Cardiac muscle cell (in vitro differentiated cells and primary cell): ENCODE measurements at regions not wholly inside any gene's neighbourhood (a gene's known extent, or its start where the extent isn't known, plus 50 kb on each side); places are given as distances from the start of the nearest gene placed in this dataset.

Source experiments
- DNase-seq, 2 donors: peaks; one replicate each; pipeline versions ENCODE4 v3.0.0 to v3.0.0-alpha.2; 2010 to 2017; ENCODE audit warnings: low read depth in 1 of 2, low spot score in 1 of 2
- H3K27ac ChIP-seq: fragments of 200-600 bp; sonication (generic); 2 replicates; pipeline ENCODE4 v1.5.1; 2016
- H3K27me3 ChIP-seq: fragments of 200-600 bp; sonication (generic); 2 replicates; pipeline ENCODE4 v1.6.0; 2016; ENCODE audit warnings: control low read depth
- H3K36me3 ChIP-seq: fragments of 200-600 bp; sonication (generic); 2 replicates; pipeline ENCODE4 v1.5.1; 2016; ENCODE audit warnings: control low read depth
- H3K4me1 ChIP-seq: fragments of 200-600 bp; sonication (generic); 2 replicates; pipeline ENCODE4 v1.8.1; 2017; ENCODE audit warnings: low read depth, mild to moderate bottlenecking, mixed run types
- H3K4me3 ChIP-seq: fragments of 200-600 bp; sonication (generic); 2 replicates; pipeline ENCODE4 v1.5.1; 2016; ENCODE audit warnings: mild to moderate bottlenecking
- H3K9me3 ChIP-seq: fragments of 200-600 bp; sonication (generic); 2 replicates; pipeline ENCODE4 v1.5.1; 2017; ENCODE audit warnings: low read depth, mild to moderate bottlenecking, control low read depth
- TF ChIP-seq, protein P1 (sequence below): IDR thresholded peaks from 2 replicates; pipeline ENCODE4 v1.5.1; 2012; ENCODE audit warnings: low read depth, mild to moderate bottlenecking, low read length

DNA sequence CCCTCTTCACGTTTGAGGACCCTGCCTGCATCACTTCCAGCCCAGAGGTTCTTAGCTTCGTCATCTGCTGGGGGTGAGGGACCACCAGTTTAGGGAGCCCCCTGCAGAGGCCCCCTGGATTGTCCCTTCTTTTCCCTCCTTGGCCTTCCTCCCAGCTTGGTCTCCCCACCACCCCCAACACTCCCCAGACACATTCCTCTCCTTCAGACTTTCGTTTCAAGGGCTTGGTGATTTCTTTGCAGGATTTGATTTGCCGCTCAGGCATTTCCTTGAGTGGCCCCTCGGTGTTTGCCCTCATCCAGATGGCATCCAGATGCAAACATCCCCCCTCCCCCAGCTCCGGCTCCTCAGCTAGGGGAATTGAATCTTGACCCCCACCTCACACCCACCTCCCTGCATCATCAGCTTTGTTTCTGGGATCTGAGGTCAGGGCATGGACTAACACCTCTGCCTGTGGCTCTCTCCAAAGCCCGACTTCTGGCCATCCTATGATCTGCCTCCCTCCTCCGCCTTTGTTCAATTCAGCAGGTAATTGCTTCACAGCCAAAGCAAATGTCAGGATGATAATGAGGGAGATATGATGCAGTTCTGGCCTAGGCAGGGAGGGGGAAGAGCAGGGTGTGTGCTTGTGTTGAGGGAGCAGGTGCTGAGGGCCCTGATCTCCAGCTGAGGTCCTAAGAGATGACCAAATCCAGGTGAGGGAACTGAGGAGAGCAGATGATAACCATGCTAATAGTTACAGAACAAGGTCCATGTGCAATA, 141.5 kb downstream of the VEGFA start:
- Histone ChIP-seq H3K4me3 (no peak overlapping the region), H3K36me3 (no peaks in the 10 kb centered on the region), H3K27ac (no peak overlapping the region), H3K9me3 (no peaks in the 10 kb centered on the region), H3K4me1 (peaks cover 27% of the 10 kb centered on the region), H3K27me3 (no peaks in the 10 kb centered on the region)
- TF ChIP-seq, protein P1, sequence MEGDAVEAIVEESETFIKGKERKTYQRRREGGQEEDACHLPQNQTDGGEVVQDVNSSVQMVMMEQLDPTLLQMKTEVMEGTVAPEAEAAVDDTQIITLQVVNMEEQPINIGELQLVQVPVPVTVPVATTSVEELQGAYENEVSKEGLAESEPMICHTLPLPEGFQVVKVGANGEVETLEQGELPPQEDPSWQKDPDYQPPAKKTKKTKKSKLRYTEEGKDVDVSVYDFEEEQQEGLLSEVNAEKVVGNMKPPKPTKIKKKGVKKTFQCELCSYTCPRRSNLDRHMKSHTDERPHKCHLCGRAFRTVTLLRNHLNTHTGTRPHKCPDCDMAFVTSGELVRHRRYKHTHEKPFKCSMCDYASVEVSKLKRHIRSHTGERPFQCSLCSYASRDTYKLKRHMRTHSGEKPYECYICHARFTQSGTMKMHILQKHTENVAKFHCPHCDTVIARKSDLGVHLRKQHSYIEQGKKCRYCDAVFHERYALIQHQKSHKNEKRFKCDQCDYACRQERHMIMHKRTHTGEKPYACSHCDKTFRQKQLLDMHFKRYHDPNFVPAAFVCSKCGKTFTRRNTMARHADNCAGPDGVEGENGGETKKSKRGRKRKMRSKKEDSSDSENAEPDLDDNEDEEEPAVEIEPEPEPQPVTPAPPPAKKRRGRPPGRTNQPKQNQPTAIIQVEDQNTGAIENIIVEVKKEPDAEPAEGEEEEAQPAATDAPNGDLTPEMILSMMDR: no peak
- no peak for DNase-seq

DNA sequence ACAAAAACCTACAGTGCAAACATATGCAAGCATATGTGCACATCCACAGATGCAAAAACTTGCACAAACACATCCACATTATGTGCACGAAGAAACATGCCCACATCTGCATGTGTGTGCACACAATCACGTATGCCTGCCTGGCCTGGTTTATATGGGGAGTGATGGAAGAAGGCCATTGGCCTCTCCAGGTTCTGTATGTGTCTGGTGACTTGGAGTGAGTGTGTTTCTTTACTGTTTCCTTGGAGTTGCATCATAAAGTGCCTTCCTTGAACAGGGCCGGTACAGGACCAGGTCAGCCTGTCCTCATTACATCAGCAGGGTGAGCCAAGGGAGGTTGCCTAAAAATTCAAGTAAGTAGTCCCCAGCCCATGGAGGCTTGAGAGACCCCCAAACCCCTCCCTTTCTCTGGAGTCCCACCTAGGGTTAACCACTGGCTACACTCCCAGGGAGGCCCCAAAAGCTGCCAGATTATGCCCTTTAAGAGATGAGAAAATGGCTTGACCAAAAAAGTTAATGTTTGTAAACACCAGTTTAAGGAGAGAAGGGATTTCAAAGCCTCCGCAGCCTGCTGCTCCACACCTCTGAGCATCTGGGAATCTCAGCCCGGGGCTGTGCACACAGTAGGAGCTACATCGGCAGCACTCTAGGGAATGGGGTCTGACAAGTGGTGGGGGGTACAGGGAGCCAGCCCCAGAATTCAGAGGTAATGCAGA, 140.8 kb downstream of the VEGFA start:
- Histone ChIP-seq H3K36me3 (no peaks in the 10 kb centered on the region), H3K4me3 (no peak overlapping the region), H3K9me3 (no peaks in the 10 kb centered on the region), H3K27me3 (no peaks in the 10 kb centered on the region), H3K4me1 (peaks cover 24% of the 10 kb centered on the region), H3K27ac (no peak overlapping the region)
- peak in 1 of 2 donors; percentile 81 for DNase-seq
- TF ChIP-seq, protein P1: no peak

DNA sequence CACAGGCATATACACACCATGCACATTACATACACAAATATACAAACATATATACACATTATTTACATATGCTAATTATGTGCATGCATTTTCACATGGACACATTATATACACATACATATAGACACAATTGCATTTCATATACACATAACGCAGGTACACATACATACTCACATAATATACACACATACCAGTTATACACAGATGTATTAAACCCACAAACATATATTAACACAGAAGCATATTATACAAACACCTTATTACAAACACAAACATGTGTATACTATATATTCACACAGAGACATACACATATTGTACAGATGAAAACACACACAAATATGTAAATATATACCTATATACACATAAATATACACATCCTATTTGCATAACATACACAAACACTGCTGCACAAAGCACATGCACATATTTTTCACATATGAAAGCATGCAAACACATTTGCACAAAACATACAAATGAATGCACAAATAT, 140.2 kb downstream of the VEGFA start:
- TF ChIP-seq, protein P1: no peak
- Histone ChIP-seq H3K4me1 (peaks cover 27% of the 10 kb centered on the region), H3K36me3 (no peaks in the 10 kb centered on the region), H3K9me3 (no peaks in the 10 kb centered on the region), H3K27me3 (no peaks in the 10 kb centered on the region), H3K4me3 (no peak overlapping the region), H3K27ac (no peak overlapping the region)
- DNase-seq: no peak

DNA sequence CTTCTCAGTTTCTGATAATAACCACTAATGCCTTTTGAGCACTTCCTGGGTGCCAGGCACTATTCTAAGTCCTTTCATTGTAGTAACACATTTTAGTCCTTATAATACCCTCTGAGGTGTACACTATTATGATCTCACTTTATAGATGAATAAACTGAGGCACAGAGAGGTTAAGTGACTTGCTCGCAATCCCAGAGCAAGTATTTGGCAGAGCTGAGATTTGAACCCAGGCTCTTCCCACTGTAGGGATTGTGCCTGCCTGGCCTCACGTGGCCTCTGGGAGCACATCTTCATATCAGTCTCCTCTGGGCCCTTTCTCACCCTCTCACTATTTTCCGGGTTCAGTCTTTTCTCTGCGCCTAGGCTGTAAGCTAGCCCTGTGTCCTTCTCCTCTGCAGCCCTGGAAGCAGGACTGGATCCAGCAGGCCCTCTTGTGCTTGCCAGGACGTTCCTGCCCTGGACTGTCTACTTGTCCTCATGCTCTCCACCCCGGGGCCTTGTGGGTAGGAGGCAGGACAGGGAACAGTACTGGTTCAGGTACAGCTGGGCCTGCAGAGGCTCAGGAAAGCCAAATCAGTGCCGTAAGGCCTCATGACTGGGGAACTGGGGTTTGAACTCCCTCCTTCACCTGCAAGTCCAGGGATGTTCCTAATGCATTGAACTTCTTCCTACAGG, 139.6 kb downstream of the VEGFA start:
- TF ChIP-seq, protein P1: no peak
- Histone ChIP-seq H3K27me3 (no peaks in the 10 kb centered on the region), H3K36me3 (no peaks in the 10 kb centered on the region), H3K4me3 (no peak overlapping the region), H3K4me1 (peaks cover 27% of the 10 kb centered on the region), H3K9me3 (no peaks in the 10 kb centered on the region), H3K27ac (no peak overlapping the region)
- no peak for DNase-seq

DNA sequence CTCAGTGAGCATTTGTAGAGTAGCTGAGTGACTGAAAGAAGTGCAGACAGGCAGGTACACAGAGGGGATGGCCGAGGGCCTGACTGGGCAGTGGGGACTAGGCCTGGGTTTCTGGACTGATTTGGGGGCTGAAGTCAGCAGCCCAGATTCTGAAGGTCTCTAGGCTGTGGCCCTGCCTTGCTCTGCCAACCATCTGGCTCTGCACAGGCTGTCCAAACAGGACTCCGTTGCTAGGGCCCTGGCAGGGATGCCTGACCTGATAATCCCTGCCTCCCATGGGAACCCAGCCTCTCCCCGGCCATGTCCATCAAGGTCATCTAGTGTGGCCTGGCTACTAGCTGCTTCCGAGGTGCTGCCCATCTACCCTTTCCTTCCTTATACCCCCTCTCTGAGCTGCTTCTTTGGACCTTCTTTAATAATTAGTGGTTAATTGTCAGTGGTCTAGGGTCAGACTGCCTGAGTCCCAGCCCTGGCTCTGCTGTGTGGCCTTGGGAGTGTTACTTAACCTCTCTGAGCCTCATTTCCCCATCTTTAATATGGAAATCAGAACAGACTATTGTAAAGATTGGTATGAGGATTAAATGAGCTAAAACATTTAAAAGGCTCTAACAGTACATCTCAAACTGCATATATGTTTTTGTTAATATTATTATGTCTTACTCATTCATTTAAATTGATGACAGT, 137.9 kb downstream of the VEGFA start:
- TF ChIP-seq, protein P1: no peak
- Histone ChIP-seq H3K9me3 (no peaks in the 10 kb centered on the region), H3K27ac (no peak overlapping the region), H3K36me3 (no peaks in the 10 kb centered on the region), H3K4me3 (no peak overlapping the region), H3K4me1 (peaks cover 36% of the 10 kb centered on the region), H3K27me3 (no peaks in the 10 kb centered on the region)
- no peak for DNase-seq
